ENCODE measurements at regions not wholly inside any gene's neighbourhood (a gene's known extent, or its start where the extent isn't known, plus 50 kb on each side); places are given as distances from the start of the nearest gene placed in this dataset.
A peak's percentile ranks its signal among the peaks of the same experiment; 100 is the strongest.

DNA sequence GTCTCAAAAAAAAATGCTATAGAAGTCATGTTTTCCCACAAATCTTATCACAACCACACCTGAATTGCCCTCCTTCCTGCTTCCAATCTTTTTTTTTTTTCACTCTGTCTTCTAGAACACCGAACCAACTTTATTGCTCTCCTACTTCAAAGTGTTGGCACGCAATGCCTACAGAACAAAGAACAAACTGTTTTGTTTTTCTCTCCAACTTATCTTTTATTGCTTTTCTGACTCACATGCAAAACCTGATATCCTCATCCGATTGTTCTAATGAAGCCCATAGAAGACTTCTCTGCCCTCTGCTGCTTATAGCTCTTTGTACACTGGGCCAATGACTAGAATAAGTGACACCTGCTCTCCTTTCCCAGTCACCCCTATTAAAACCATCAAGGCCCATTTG, 602.8 kb downstream of the EPHA4 start:
- intact Hi-C loops (cut with DNase I; ENCODE audit: low total_unique reads): no loop called here
- no peaks in the 10 kb centered on the region for H3K9me3 ChIP-seq
- H3K4me3 ChIP-seq: no peak overlapping the region
- no peaks in the 10 kb centered on the region for H3K36me3 ChIP-seq
- DNase-seq: no peak
- 47 to 72% (median 59%) methylated on average over 3 of the region's 3 CpGs for WGBS, 5 donors
- TF ChIP-seq CTCF (IDR thresholded peaks at IDR 0.05) (no peak), EP300 (IDR thresholded peaks at IDR 0.05) (no peak), POLR2AphosphoS5 (IDR thresholded peaks at IDR 0.05) (no peak), POLR2A (IDR thresholded peaks at IDR 0.05) (no peak)
- no peaks in the 10 kb centered on the region for H3K27me3 ChIP-seq
- no peaks in the 10 kb centered on the region for H3K4me1 ChIP-seq
- no peak overlapping the region for H3K27ac ChIP-seq

- H3K9me3 ChIP-seq: peaks cover 0 to 12% (median 10%) of the 10 kb centered on the region in 4 donors
- no peaks in the 10 kb centered on the region for H3K4me1 ChIP-seq
- no peak overlapping the region for H3K27ac ChIP-seq
- TF ChIP-seq CTCF (IDR thresholded peaks at IDR 0.05): no peak
- TF ChIP-seq POLR2A (IDR thresholded peaks at IDR 0.05): no peak
- TF ChIP-seq POLR2AphosphoS5 (IDR thresholded peaks at IDR 0.05): no peak
- no peak for TF ChIP-seq EP300 (IDR thresholded peaks at IDR 0.05)
- intact Hi-C loops (cut with DNase I; ENCODE audit: low total_unique reads): no loop called here
- WGBS, 5 donors: 74 to 87% (median 83%) methylated on average over 4 of the region's 4 CpGs
- H3K36me3 ChIP-seq: no peaks in the 10 kb centered on the region
- H3K4me3 ChIP-seq: no peak overlapping the region
- DNase-seq: peak in 1 of 2 donors; percentile 5
- H3K27me3 ChIP-seq: no peaks in the 10 kb centered on the region
Observed at GRCh38 chr2:220980966-220981675, 591.0 kb downstream of the EPHA4 start.

GRCh38 chr2:220981926-220982325, 590.2 kb downstream of the EPHA4 start:
- TF ChIP-seq POLR2AphosphoS5 (IDR thresholded peaks at IDR 0.05) (no peak), POLR2A (IDR thresholded peaks at IDR 0.05) (no peak), EP300 (IDR thresholded peaks at IDR 0.05) (no peak), CTCF (IDR thresholded peaks at IDR 0.05) (no peak)
- no peak for DNase-seq
- intact Hi-C loops (cut with DNase I; ENCODE audit: low total_unique reads): no loop called here
- Histone ChIP-seq H3K4me3 (no peak overlapping the region), H3K27ac (no peak overlapping the region), H3K36me3 (no peaks in the 10 kb centered on the region), H3K4me1 (no peaks in the 10 kb centered on the region), H3K9me3 (peaks cover 0 to 12% (median 10%) of the 10 kb centered on the region in 4 donors), H3K27me3 (no peaks in the 10 kb centered on the region)
- 79 to 96% (median 87%) methylated on average over 6 of the region's 6 CpGs for WGBS, 5 donors

- no peak for TF ChIP-seq CTCF (IDR thresholded peaks at IDR 0.05)
- TF ChIP-seq EP300 (IDR thresholded peaks at IDR 0.05): no peak
- no peak for TF ChIP-seq POLR2AphosphoS5 (IDR thresholded peaks at IDR 0.05)
- no peak for TF ChIP-seq POLR2A (IDR thresholded peaks at IDR 0.05)
- no peaks in the 10 kb centered on the region for H3K27me3 ChIP-seq
- no peak for DNase-seq
- H3K9me3 ChIP-seq: no peaks in the 10 kb centered on the region
- WGBS, 5 donors: 68 to 81% (median 76%) methylated on average over 4 of the region's 4 CpGs
- H3K4me1 ChIP-seq: no peaks in the 10 kb centered on the region
- intact Hi-C loops (cut with DNase I; ENCODE audit: low total_unique reads): no loop called here
- H3K4me3 ChIP-seq: no peak overlapping the region
- H3K27ac ChIP-seq: no peak overlapping the region
- H3K36me3 ChIP-seq: no peaks in the 10 kb centered on the region
Observed at GRCh38 chr2:220985561-220985960, 586.5 kb downstream of the EPHA4 start.
